HCT116 (cell line): ENCODE measurements at regions not wholly inside any gene's neighbourhood (a gene's known extent, or its start where the extent isn't known, plus 50 kb on each side); places are given as distances from the start of the nearest gene placed in this dataset.

ENCODE experiments used
- ATAC-seq: fragments of 200-7000 bp; cut with Tn5 transposase; 2 replicates; pipeline ENCODE4 v1.9.1; 2020; ENCODE audit warnings: mild to moderate bottlenecking, moderate library complexity
- BruUV-seq: library from RNA; stranded (reverse); fragments of 400-500 nt; replicated peaks from 2 replicates; lab custom pipeline; 2021; lab: Mats Ljungman, UMichigan
- CTCF ChIA-PET: fragments of 300-600 bp; sonication (Branson Sonifier 250); formaldehyde crosslinking; loops from one replicate; lab custom pipeline; 2021; ENCODE audit warnings: antibody characterized with exemption; lab: Charles Lee
- POLR2A ChIA-PET: fragments of 300-600, 350-600 bp; sonication (Branson Sonifier 250); formaldehyde crosslinking; loops from one replicate; lab custom pipeline; 2021; ENCODE audit warnings: antibody characterized with exemption; lab: Charles Lee
- RAD21 ChIA-PET, 2 experiments: fragments of 300-600 bp; sonication (Branson Sonifier 250); formaldehyde crosslinking; loops; one replicate each; lab custom pipeline; 2023; ENCODE audit warnings: low total read pairs in 2 of 2; ENCODE audit not compliant: uncharacterized antibody in 2 of 2, unreplicated experiment in 2 of 2, low non-redundant PET in 1 of 2; lab: Charles Lee
- DNase-seq: peaks from one replicate; pipeline ENCODE4 v3.0.0-alpha.2; 2010; ENCODE audit warnings: low read depth, low spot score
- H2AFZ ChIP-seq: fragments of 200-600 bp; shearing (Covaris generic), sonication (generic); 2 replicates; pipeline ENCODE4 v1.6.1; 2017; ENCODE audit warnings: low read depth, mixed run types, mixed read lengths, antibody characterized with exemption, low read length; ENCODE audit not compliant: poor library complexity, severe bottlenecking
- H3K27ac ChIP-seq: 2 replicates; pipeline ENCODE4 v1.5.1; 2012; ENCODE audit warnings: low read depth, low read length
- H3K27me3 ChIP-seq: fragments of 200-600 bp; sonication (generic); 2 replicates; pipeline ENCODE4 v1.6.1; 2016; ENCODE audit warnings: mixed run types, low read length, mixed read lengths; ENCODE audit not compliant: insufficient read depth
- H3K36me3 ChIP-seq, 2 experiments: fragments of 200-500 bp in 1 of 2; fragments of 200-600 bp in 1 of 2; sonication (Bioruptor generic) in 1 of 2; sonication (generic) in 1 of 2; 2 replicates each; pipeline versions ENCODE4 v1.5.1 to v1.6.1; 2014 to 2016; ENCODE audit warnings: low read length in 2 of 2, inconsistent platforms in 1 of 2, mixed read lengths in 1 of 2, mixed run types in 1 of 2; ENCODE audit not compliant: insufficient read depth in 2 of 2, control insufficient read depth in 1 of 2
- H3K4me1 ChIP-seq, 2 experiments: fragments of 200-600 bp in 1 of 2; sonication (generic) in 1 of 2; 2 replicates each; pipeline versions ENCODE4 v1.5.1 to v1.6.1; 2012 to 2017; ENCODE audit warnings: low read length in 2 of 2, inconsistent platforms in 1 of 2, mild to moderate bottlenecking in 1 of 2, mixed read lengths in 1 of 2, mixed run types in 1 of 2, moderate library complexity in 1 of 2; ENCODE audit not compliant: insufficient read depth in 2 of 2, control insufficient read depth in 1 of 2
- H3K4me2 ChIP-seq: fragments of 200-600 bp; sonication (generic); 2 replicates; pipeline ENCODE4 v1.6.1; 2017; ENCODE audit warnings: mixed run types, low read length, mixed read lengths
- H3K4me3 ChIP-seq, 2 experiments: fragments of 200-600 bp in 1 of 2; sonication (generic) in 1 of 2; replicated peaks in 1 of 2; 2 replicates each; pipeline ENCODE4 v1.5.1; 2011 to 2016; ENCODE audit warnings: low read length in 2 of 2, control low read depth in 1 of 2, low read depth in 1 of 2, mild to moderate bottlenecking in 1 of 2, mixed read lengths in 1 of 2, mixed run types in 1 of 2
- H3K79me2 ChIP-seq: fragments of 200-600 bp; sonication (generic); 2 replicates; pipeline ENCODE4 v1.6.1; 2017; ENCODE audit warnings: mild to moderate bottlenecking, mixed run types, low read length, moderate library complexity, mixed read lengths; ENCODE audit not compliant: insufficient read depth
- H3K9ac ChIP-seq: fragments of 200-600 bp; sonication (generic); 2 replicates; pipeline ENCODE4 v1.6.1; 2016; ENCODE audit warnings: low read length, mixed read lengths
- H3K9me2 ChIP-seq: fragments of 200-600 bp; sonication (generic), shearing (Covaris generic); 2 replicates; pipeline ENCODE4 v1.6.1; 2017; ENCODE audit warnings: mixed run types, mild to moderate bottlenecking, moderate library complexity; ENCODE audit not compliant: insufficient read depth
- H3K9me3 ChIP-seq, 2 experiments: fragments of 200-500 bp in 1 of 2; fragments of 200-600 bp in 1 of 2; sonication (Bioruptor generic) in 1 of 2; sonication (generic) in 1 of 2; 2 replicates each; pipeline ENCODE4 v1.6.1; 2014 to 2017; ENCODE audit warnings: low read length in 2 of 2, mixed read lengths in 2 of 2, inconsistent platforms in 1 of 2, low read depth in 1 of 2, mild to moderate bottlenecking in 1 of 2, mixed run types in 1 of 2, moderate library complexity in 1 of 2; ENCODE audit not compliant: control insufficient read depth in 1 of 2, insufficient read depth in 1 of 2
- H4K20me1 ChIP-seq: fragments of 200-600 bp; sonication (generic), shearing (Covaris generic); 2 replicates; pipeline ENCODE4 v1.6.1; 2017; ENCODE audit warnings: mixed run types, mild to moderate bottlenecking, moderate library complexity; ENCODE audit not compliant: insufficient read depth
- EZH2phosphoT487 ChIP-seq: fragments of 200-600 bp; IDR thresholded peaks from 2 replicates; pipeline ENCODE4 v1.6.1; 2018; ENCODE audit warnings: antibody characterized with exemption, borderline replicate concordance
- FOSL1 ChIP-seq: IDR thresholded peaks from 2 replicates; pipeline ENCODE4 v1.6.1; 2012; ENCODE audit warnings: low read depth
- POLR2A ChIP-seq: IDR thresholded peaks from 2 replicates; pipeline ENCODE4 v1.7.0; 2011; ENCODE audit warnings: borderline replicate concordance; ENCODE audit not compliant: insufficient read depth, insufficient read length; ENCODE audit errors: extremely low read depth
- RAD21 ChIP-seq: IDR thresholded peaks from 2 replicates; pipeline ENCODE4 v1.6.1; 2012; ENCODE audit warnings: low read depth, mild to moderate bottlenecking
- SP1 ChIP-seq: IDR thresholded peaks from 2 replicates; pipeline ENCODE4 v1.6.1; 2012; ENCODE audit warnings: low read depth
- TCF7L2 ChIP-seq: IDR thresholded peaks from 2 replicates; pipeline ENCODE4 v1.7.0; 2011; ENCODE audit warnings: borderline replicate concordance, inconsistent platforms; ENCODE audit not compliant: insufficient read depth, insufficient read length; ENCODE audit errors: extremely low read depth
- ZBTB33 ChIP-seq: IDR thresholded peaks from 2 replicates; pipeline ENCODE4 v1.6.1; 2011; ENCODE audit warnings: mild to moderate bottlenecking, low read length, moderate library complexity; ENCODE audit not compliant: insufficient replicate concordance; ENCODE audit errors: extremely low read depth
- ZFX ChIP-seq: fragments of 450-650 bp; IDR thresholded peaks from 2 replicates; pipeline ENCODE4 v1.6.1; 2017
- ZNF274 ChIP-seq: fragments of 200-500 bp; sonication (Bioruptor generic); IDR thresholded peaks from 2 replicates; pipeline ENCODE4 v1.6.1; 2014; ENCODE audit warnings: mild to moderate bottlenecking, low read depth, low read length, inconsistent platforms
- intact Hi-C: fragments of 100-400 bp; cut with micrococcal nuclease; formaldehyde crosslinking; loops from 2 replicates; pipeline ENCODE4 v1.10.0; 2022

GRCh38 chr12:77723308-77723707 lies 107.4 kb upstream of the NAV3 start:
- H3K9me3 ChIP-seq: no peaks in the 10 kb centered on the region
- CTCF ChIA-PET: interaction anchor here (1.7 kb wide), 1 partner anchor 202 kb away, joined by 7 read pairs; no protein-coding TSS in a partner anchor
- no peaks in the 10 kb centered on the region for H3K27me3 ChIP-seq
- TF ChIP-seq ZNF274 (no peak), RAD21 (no peak), EZH2phosphoT487 (no peak), SP1 (no peak), TCF7L2 (no peak), ZFX (no peak), FOSL1 (no peak)
- POLR2A ChIA-PET: no interaction called here
- no peak for ATAC-seq
- H3K9ac ChIP-seq: no peak overlapping the region
- H3K4me3 ChIP-seq: no peak overlapping the region
- H3K36me3 ChIP-seq: no peaks in the 10 kb centered on the region
- H3K9me2 ChIP-seq: no peaks in the 10 kb centered on the region
- no peak for DNase-seq
- H4K20me1 ChIP-seq: no peaks in the 10 kb centered on the region
- H3K79me2 ChIP-seq: no peaks in the 10 kb centered on the region
- no peaks in the 10 kb centered on the region for H3K4me1 ChIP-seq
- no peak overlapping the region for H3K27ac ChIP-seq
- intact Hi-C loops: loop anchor here (10.0 kb wide), 1 partner anchor 401 kb away; no protein-coding TSS in a partner anchor
- RAD21 ChIA-PET: no interaction called here
- BruUV-seq: no TSS peak
- H3K4me2 ChIP-seq: no peak overlapping the region
- no peak overlapping the region for H2AFZ ChIP-seq

GRCh38 chr12:77722536-77722935 lies 108.2 kb upstream of the NAV3 start:
- Histone ChIP-seq H4K20me1 (no peaks in the 10 kb centered on the region), H3K4me1 (no peaks in the 10 kb centered on the region), H3K4me2 (no peak overlapping the region)
- CTCF ChIA-PET: interaction anchor here (1.3 to 1.7 kb wide), 2 partner anchors 10 to 203 kb away, joined by 3 to 7 read pairs; no protein-coding TSS in a partner anchor
- TF ChIP-seq POLR2A (no peak), ZFX (no peak), ZBTB33 (no peak)
- TF ChIP-seq, all 23 proteins: peak for 0
- ATAC-seq (no peak), DNase-seq (no peak)
- no TSS peak for BruUV-seq
- Histone ChIP-seq H3K27ac (no peak overlapping the region), H3K9me2 (no peaks in the 10 kb centered on the region), H3K9me3 (no peaks in the 10 kb centered on the region), H3K27me3 (no peaks in the 10 kb centered on the region), H3K36me3 (no peaks in the 10 kb centered on the region), H2AFZ (no peak overlapping the region), H3K9ac (no peak overlapping the region), H3K4me3 (no peak overlapping the region), H3K79me2 (no peaks in the 10 kb centered on the region)
- ChIA-PET RAD21 (no interaction called here), POLR2A (no interaction called here)
- intact Hi-C loops: loop anchor here (10.0 kb wide), 1 partner anchor 402 kb away; no protein-coding TSS in a partner anchor
